WTC11 (cell line): ENCODE measurements at regions not wholly inside any gene's neighbourhood (a gene's known extent, or its start where the extent isn't known, plus 50 kb on each side); places are given as distances from the start of the nearest gene placed in this dataset.

Experiments
- ATAC-seq: fragments of 200-7000 bp; cut with Tn5 transposase; 2 replicates; pipeline ENCODE4 v1.10.0; 2021; ENCODE audit warnings: mild to moderate bottlenecking, moderate library complexity
- CTCF ChIA-PET: fragments of 300-600 bp; sonication (Branson Sonifier 250); formaldehyde crosslinking; loops from one replicate; lab custom pipeline; 2021; ENCODE audit warnings: antibody characterized with exemption; lab: Charles Lee
- POLR2A ChIA-PET: fragments of 350-600 bp; sonication (Branson Sonifier 250); formaldehyde crosslinking; loops from one replicate; lab custom pipeline; 2021; ENCODE audit warnings: antibody characterized with exemption; lab: Charles Lee
- DNase-seq: peaks from one replicate; pipeline ENCODE4 v3.0.0; 2021; ENCODE audit warnings: low spot score
- H3K27ac Mint-ChIP-seq: 2 replicates; pipeline ENCODE4 v1.8.0; 2021; ENCODE audit warnings: mixed read lengths
- H3K27me3 Mint-ChIP-seq: 2 replicates; pipeline ENCODE4 v1.8.0; 2021; ENCODE audit warnings: low read depth, mild to moderate bottlenecking, moderate library complexity, mixed read lengths
- H3K36me3 Mint-ChIP-seq: 2 replicates; pipeline ENCODE4 v1.8.0; 2021; ENCODE audit warnings: mixed read lengths
- H3K4me1 Mint-ChIP-seq: 2 replicates; pipeline ENCODE4 v1.8.0; 2022; ENCODE audit warnings: mixed read lengths
- H3K4me3 Mint-ChIP-seq: 2 replicates; pipeline ENCODE4 v1.8.0; 2021; ENCODE audit warnings: mild to moderate bottlenecking, moderate library complexity, mixed read lengths
- H3K9me3 Mint-ChIP-seq: 2 replicates; pipeline ENCODE4 v1.8.0; 2021; ENCODE audit warnings: mixed read lengths
- ARID4B ChIP-seq: sonication (generic); formaldehyde crosslinking; IDR thresholded peaks from 2 replicates; pipeline ENCODE4 v1.8.0; 2023; ENCODE audit warnings: missing genetic modification reagents, mild to moderate bottlenecking, borderline replicate concordance
- CREM ChIP-seq: sonication (generic); formaldehyde crosslinking; IDR thresholded peaks from 2 replicates; pipeline ENCODE4 v1.8.1; 2022; ENCODE audit warnings: mild to moderate bottlenecking, missing genetic modification reagents, moderate library complexity
- E2F4 ChIP-seq: sonication (generic); formaldehyde crosslinking; IDR thresholded peaks from 2 replicates; pipeline ENCODE4 v1.8.1; 2022; ENCODE audit warnings: low read depth, mild to moderate bottlenecking, moderate library complexity, missing genetic modification reagents, borderline replicate concordance
- FOXJ3 ChIP-seq: sonication (generic); formaldehyde crosslinking; IDR thresholded peaks from 2 replicates; pipeline ENCODE4 v1.9.0; 2021; ENCODE audit warnings: missing genetic modification reagents, mild to moderate bottlenecking, borderline replicate concordance
- GRHL2 ChIP-seq: fragments of 250-450 bp; sonication (Bioruptor Pico); IDR thresholded peaks from 2 replicates; pipeline ENCODE4 v1.8.0; 2022; ENCODE audit warnings: mild to moderate bottlenecking, moderate library complexity; ENCODE audit not compliant: insufficient replicate concordance, severe bottlenecking
- HMGA2 ChIP-seq: fragments of 250-450 bp; sonication (Bioruptor Pico); IDR thresholded peaks from 2 replicates; pipeline ENCODE4 v1.4.0; 2021; ENCODE audit warnings: mild to moderate bottlenecking, moderate library complexity
- IRF1 ChIP-seq: sonication (generic); formaldehyde crosslinking; IDR thresholded peaks from 2 replicates; pipeline ENCODE4 v1.8.0; 2023; ENCODE audit warnings: missing genetic modification reagents
- IRF2 ChIP-seq: sonication (generic); formaldehyde crosslinking; IDR thresholded peaks from 2 replicates; pipeline ENCODE4 v1.8.0; 2022; ENCODE audit warnings: low read depth, missing genetic modification reagents, borderline replicate concordance
- JAZF1 ChIP-seq: fragments of 250-450 bp; sonication (Bioruptor Pico); IDR thresholded peaks from 2 replicates; pipeline ENCODE4 v1.9.0; 2021; ENCODE audit warnings: moderate library complexity, mild to moderate bottlenecking, inconsistent platforms
- JUN ChIP-seq: sonication (generic); formaldehyde crosslinking; IDR thresholded peaks from 2 replicates; pipeline ENCODE4 v1.8.0; 2023; ENCODE audit warnings: mild to moderate bottlenecking, missing genetic modification reagents
- NFE2L1 ChIP-seq: sonication (generic); formaldehyde crosslinking; IDR thresholded peaks from 2 replicates; pipeline ENCODE4 v1.8.1; 2023; ENCODE audit warnings: missing genetic modification reagents
- NR3C1 ChIP-seq: sonication (generic); formaldehyde crosslinking; conservative IDR thresholded peaks from 2 replicates; pipeline ENCODE4 v1.8.1; 2023; ENCODE audit warnings: low read depth, mild to moderate bottlenecking, missing genetic modification reagents
- OVOL2 ChIP-seq: fragments of 250-450 bp; sonication (Bioruptor Pico); IDR thresholded peaks from 2 replicates; pipeline ENCODE4 v1.9.0; 2021; ENCODE audit warnings: mild to moderate bottlenecking, borderline replicate concordance
- RORB ChIP-seq: fragments of 250-450 bp; sonication (Bioruptor Pico); IDR thresholded peaks from 2 replicates; pipeline ENCODE4 v1.9.0; 2021; ENCODE audit warnings: mild to moderate bottlenecking
- SMAD3 ChIP-seq: sonication (generic); formaldehyde crosslinking; IDR thresholded peaks from 2 replicates; pipeline ENCODE4 v1.8.0; 2022; ENCODE audit warnings: missing genetic modification reagents, mild to moderate bottlenecking, borderline replicate concordance
- SOX15 ChIP-seq: fragments of 250-450 bp; sonication (Bioruptor Pico); IDR thresholded peaks from 2 replicates; pipeline ENCODE4 v1.9.0; 2021; ENCODE audit warnings: mild to moderate bottlenecking
- TEAD1 ChIP-seq: sonication (generic); formaldehyde crosslinking; IDR thresholded peaks from 2 replicates; pipeline ENCODE4 v1.8.0; 2022; ENCODE audit warnings: mild to moderate bottlenecking, missing genetic modification reagents
- ZNF138 ChIP-seq: sonication (generic); formaldehyde crosslinking; conservative IDR thresholded peaks from 2 replicates; pipeline ENCODE4 v1.8.1; 2022; ENCODE audit warnings: mild to moderate bottlenecking, moderate library complexity, missing genetic modification reagents
- ZNF263 ChIP-seq: sonication (generic); formaldehyde crosslinking; IDR thresholded peaks from 2 replicates; pipeline ENCODE4 v1.8.1; 2022; ENCODE audit warnings: low read depth, mild to moderate bottlenecking, moderate library complexity, missing genetic modification reagents
- ZNF396 ChIP-seq: fragments of 250-450 bp; sonication (Bioruptor Pico); IDR thresholded peaks from 2 replicates; pipeline ENCODE4 v1.8.0; 2021; ENCODE audit warnings: mild to moderate bottlenecking, moderate library complexity, borderline replicate concordance
- TF ChIP-seq, protein P1 (sequence below): sonication (generic); formaldehyde crosslinking; IDR thresholded peaks from 2 replicates; pipeline ENCODE4 v1.8.1; 2022; ENCODE audit warnings: low read depth, missing genetic modification reagents, borderline replicate concordance
- TF ChIP-seq, protein P2 (sequence below): sonication (generic); formaldehyde crosslinking; conservative IDR thresholded peaks from 2 replicates; pipeline ENCODE4 v1.8.1; 2023; ENCODE audit warnings: mild to moderate bottlenecking, low read depth, missing genetic modification reagents, moderate library complexity

DNA sequence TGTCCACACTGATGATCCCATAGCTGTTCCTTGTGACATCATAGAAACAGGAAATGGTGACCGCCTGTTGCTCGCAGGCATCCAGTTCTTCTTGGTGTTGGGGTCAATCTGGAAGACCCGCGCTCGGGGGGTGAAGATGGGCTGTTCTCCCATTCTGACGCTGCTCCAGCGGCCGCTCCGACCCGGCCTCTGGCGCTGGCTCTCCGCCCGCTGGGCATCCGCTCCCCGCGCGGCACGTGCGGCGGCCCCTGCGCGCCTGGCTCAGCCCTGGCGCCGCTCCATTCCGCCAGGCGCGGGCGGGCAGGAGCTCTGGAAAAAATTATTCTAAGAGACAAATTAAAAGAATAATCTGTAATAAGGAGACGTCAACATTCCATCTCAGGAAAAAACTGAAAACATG lies 761.1 kb downstream of the TMEM121 start:
- ChIA-PET CTCF (no interaction called here), POLR2A (no interaction called here)
- H3K9me3 Mint-ChIP-seq = peaks cover 64% of the 10 kb centered on the region
- no peak overlapping the region for H3K27ac Mint-ChIP-seq
- no peak overlapping the region for H3K4me3 Mint-ChIP-seq
- ATAC-seq (no peak), DNase-seq (no peak)
- no peak for TF ChIP-seq RORB
- TF ChIP-seq CREM = no peak
- TF ChIP-seq NFE2L1 = no peak
- peaks cover 9% of the 10 kb centered on the region; the same call in 1 of the 2 replicates for H3K27me3 Mint-ChIP-seq
- no peaks in the 10 kb centered on the region for H3K4me1 Mint-ChIP-seq
- H3K36me3 Mint-ChIP-seq = peaks cover 54% of the 10 kb centered on the region

DNA sequence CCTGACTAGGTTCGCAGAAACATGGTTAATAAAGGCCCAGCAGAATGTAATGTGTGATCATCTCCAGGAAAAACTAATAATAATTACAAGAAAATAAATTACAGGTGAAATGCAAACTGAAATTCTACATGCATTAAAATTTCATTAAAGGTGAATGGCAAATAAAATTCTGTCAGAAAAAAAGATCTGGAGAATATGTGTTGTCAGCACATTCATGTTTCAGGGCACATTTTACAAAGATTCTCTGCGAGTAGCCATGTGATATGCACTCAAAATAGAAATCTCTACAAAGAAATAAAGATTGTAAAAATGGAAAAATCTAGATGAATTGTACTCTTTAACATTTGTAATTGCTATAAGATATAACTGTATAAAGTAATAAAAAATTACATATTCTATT lies 765.2 kb downstream of the TMEM121 start:
- H3K27ac Mint-ChIP-seq = no peak overlapping the region
- CTCF ChIA-PET = no interaction called here
- ATAC-seq (no peak), DNase-seq (no peak)
- no peak overlapping the region for H3K4me3 Mint-ChIP-seq
- POLR2A ChIA-PET = no interaction called here
- peaks cover 54% of the 10 kb centered on the region for H3K36me3 Mint-ChIP-seq
- 0 out of 2 replicates have a peak, but pooled peaks cover 9% of the 10 kb centered on the region for H3K27me3 Mint-ChIP-seq
- no peaks in the 10 kb centered on the region for H3K4me1 Mint-ChIP-seq
- no peak for TF ChIP-seq FOXJ3 (CRISPR knock-in tag)
- no peak for TF ChIP-seq IRF1 (CRISPR knock-in tag)
- TF ChIP-seq SOX15 (CRISPR knock-in tag) = no peak
- TF ChIP-seq JAZF1 = no peak
- TF ChIP-seq SMAD3 (CRISPR knock-in tag) = no peak
- TF ChIP-seq HMGA2 (CRISPR knock-in tag) = no peak
- no peak for TF ChIP-seq ZNF138 (CRISPR knock-in tag)
- TF ChIP-seq, protein P1, sequence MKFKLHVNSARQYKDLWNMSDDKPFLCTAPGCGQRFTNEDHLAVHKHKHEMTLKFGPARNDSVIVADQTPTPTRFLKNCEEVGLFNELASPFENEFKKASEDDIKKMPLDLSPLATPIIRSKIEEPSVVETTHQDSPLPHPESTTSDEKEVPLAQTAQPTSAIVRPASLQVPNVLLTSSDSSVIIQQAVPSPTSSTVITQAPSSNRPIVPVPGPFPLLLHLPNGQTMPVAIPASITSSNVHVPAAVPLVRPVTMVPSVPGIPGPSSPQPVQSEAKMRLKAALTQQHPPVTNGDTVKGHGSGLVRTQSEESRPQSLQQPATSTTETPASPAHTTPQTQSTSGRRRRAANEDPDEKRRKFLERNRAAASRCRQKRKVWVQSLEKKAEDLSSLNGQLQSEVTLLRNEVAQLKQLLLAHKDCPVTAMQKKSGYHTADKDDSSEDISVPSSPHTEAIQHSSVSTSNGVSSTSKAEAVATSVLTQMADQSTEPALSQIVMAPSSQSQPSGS (CRISPR knock-in tag) = no peak
- TF ChIP-seq GRHL2 (CRISPR knock-in tag) = no peak
- no peak for TF ChIP-seq TEAD1 (CRISPR knock-in tag)
- no peak for TF ChIP-seq JUN (CRISPR knock-in tag)
- no peak for TF ChIP-seq IRF2 (CRISPR knock-in tag)
- TF ChIP-seq E2F4 (CRISPR knock-in tag) = no peak
- no peak for TF ChIP-seq ZNF396 (CRISPR knock-in tag)
- no peak for TF ChIP-seq NR3C1 (CRISPR knock-in tag)
- no peak for TF ChIP-seq ZNF263
- TF ChIP-seq, protein P2, sequence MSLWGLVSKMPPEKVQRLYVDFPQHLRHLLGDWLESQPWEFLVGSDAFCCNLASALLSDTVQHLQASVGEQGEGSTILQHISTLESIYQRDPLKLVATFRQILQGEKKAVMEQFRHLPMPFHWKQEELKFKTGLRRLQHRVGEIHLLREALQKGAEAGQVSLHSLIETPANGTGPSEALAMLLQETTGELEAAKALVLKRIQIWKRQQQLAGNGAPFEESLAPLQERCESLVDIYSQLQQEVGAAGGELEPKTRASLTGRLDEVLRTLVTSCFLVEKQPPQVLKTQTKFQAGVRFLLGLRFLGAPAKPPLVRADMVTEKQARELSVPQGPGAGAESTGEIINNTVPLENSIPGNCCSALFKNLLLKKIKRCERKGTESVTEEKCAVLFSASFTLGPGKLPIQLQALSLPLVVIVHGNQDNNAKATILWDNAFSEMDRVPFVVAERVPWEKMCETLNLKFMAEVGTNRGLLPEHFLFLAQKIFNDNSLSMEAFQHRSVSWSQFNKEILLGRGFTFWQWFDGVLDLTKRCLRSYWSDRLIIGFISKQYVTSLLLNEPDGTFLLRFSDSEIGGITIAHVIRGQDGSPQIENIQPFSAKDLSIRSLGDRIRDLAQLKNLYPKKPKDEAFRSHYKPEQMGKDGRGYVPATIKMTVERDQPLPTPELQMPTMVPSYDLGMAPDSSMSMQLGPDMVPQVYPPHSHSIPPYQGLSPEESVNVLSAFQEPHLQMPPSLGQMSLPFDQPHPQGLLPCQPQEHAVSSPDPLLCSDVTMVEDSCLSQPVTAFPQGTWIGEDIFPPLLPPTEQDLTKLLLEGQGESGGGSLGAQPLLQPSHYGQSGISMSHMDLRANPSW = no peak
- no peak for TF ChIP-seq ARID4B (CRISPR knock-in tag)
- no peak for TF ChIP-seq OVOL2 (CRISPR knock-in tag)
- peaks cover 69% of the 10 kb centered on the region for H3K9me3 Mint-ChIP-seq
